Mammary epithelial cell (primary cell): ENCODE measurements at regions not wholly inside any gene's neighbourhood (a gene's known extent, or its start where the extent isn't known, plus 50 kb on each side); places are given as distances from the start of the nearest gene placed in this dataset.

Experiments
- CTCF ChIP-seq, 2 donors: IDR thresholded peaks in 1 of 2; conservative IDR thresholded peaks in 1 of 2; 2 replicates each; pipeline ENCODE4 v1.5.1; 2011 to 2012; ENCODE audit warnings: inconsistent platforms in 2 of 2, low read length in 2 of 2, mild to moderate bottlenecking in 2 of 2, control low read depth in 1 of 2, low read depth in 1 of 2; ENCODE audit not compliant: insufficient read depth in 1 of 2; ENCODE audit errors: extremely low read depth in 1 of 2
- EZH2 ChIP-seq: IDR thresholded peaks from 2 replicates; pipeline ENCODE4 v1.6.1; 2012; ENCODE audit warnings: low read length, inconsistent platforms, borderline replicate concordance

GRCh38 chr2:83368916-83369315, 1090.2 kb downstream of the SUCLG1 start:
- TF ChIP-seq EZH2 = no peak
- TF ChIP-seq CTCF (conservative IDR thresholded peaks at IDR 0.05 in 1 of 2, IDR thresholded peaks at IDR 0.05 in 1 of 2; ENCODE audit: extremely low read depth in 1 of 2, insufficient read depth in 1 of 2, low read depth in 1 of 2, low read length in 2 of 2) = no peak
